ENCODE measurements at regions not wholly inside any gene's neighbourhood (a gene's known extent, or its start where the extent isn't known, plus 50 kb on each side); places are given as distances from the start of the nearest gene placed in this dataset.

GRCh38 chr2:9156483-9156882, 50.1 kb upstream of the ASAP2 start:
- Histone ChIP-seq H3K36me3 (replicated peaks) (no peaks in the 10 kb centered on the region), H3K9me3 (no peaks in the 10 kb centered on the region), H3K4me1 (no peaks in the 10 kb centered on the region), H3K4me3 (no peak overlapping the region), H3K27me3 (ENCODE audit: low read depth) (no peaks in the 10 kb centered on the region)
- in situ Hi-C loops (cut with MboI; ENCODE audit: low sequenced_read_pairs) = no loop called here
- no peak for DNase-seq (ENCODE audit: low spot score in 2 of 2)

GRCh38 chr2:9154061-9154460, 52.6 kb upstream of the ASAP2 start:
- Histone ChIP-seq H3K9me3 (no peaks in the 10 kb centered on the region), H3K4me1 (no peaks in the 10 kb centered on the region), H3K36me3 (replicated peaks) (no peaks in the 10 kb centered on the region), H3K4me3 (no peak overlapping the region), H3K27me3 (ENCODE audit: low read depth) (no peaks in the 10 kb centered on the region)
- no peak for DNase-seq (ENCODE audit: low spot score in 2 of 2)
- in situ Hi-C loops (cut with MboI; ENCODE audit: low sequenced_read_pairs) = no loop called here

- H3K27me3 ChIP-seq (ENCODE audit: low read depth) = no peaks in the 10 kb centered on the region
- H3K9me3 ChIP-seq = no peaks in the 10 kb centered on the region
- no peaks in the 10 kb centered on the region for H3K36me3 ChIP-seq (replicated peaks)
- H3K4me3 ChIP-seq = no peak overlapping the region
- in situ Hi-C loops (cut with MboI; ENCODE audit: low sequenced_read_pairs) = no loop called here
- no peaks in the 10 kb centered on the region for H3K4me1 ChIP-seq
- no peak for DNase-seq (ENCODE audit: low spot score in 2 of 2)
Observed at GRCh38 chr2:9153643-9153980, 53.0 kb upstream of the ASAP2 start.

- Histone ChIP-seq H3K27me3 (ENCODE audit: low read depth) (no peaks in the 10 kb centered on the region), H3K36me3 (replicated peaks) (no peaks in the 10 kb centered on the region), H3K4me3 (no peak overlapping the region), H3K9me3 (no peaks in the 10 kb centered on the region), H3K4me1 (no peaks in the 10 kb centered on the region)
- in situ Hi-C loops (cut with MboI; ENCODE audit: low sequenced_read_pairs) = no loop called here
- peak in 1 of 2 experiments; percentile 27 for DNase-seq (ENCODE audit: low spot score in 2 of 2)
Observed at GRCh38 chr2:9152975-9153642, 53.5 kb upstream of the ASAP2 start.

GRCh38 chr2:9150906-9151305, 55.7 kb upstream of the ASAP2 start:
- Histone ChIP-seq H3K4me1 (no peaks in the 10 kb centered on the region), H3K27me3 (ENCODE audit: low read depth) (no peaks in the 10 kb centered on the region), H3K9me3 (no peaks in the 10 kb centered on the region), H3K4me3 (no peak overlapping the region), H3K36me3 (replicated peaks) (no peaks in the 10 kb centered on the region)
- DNase-seq (ENCODE audit: low spot score in 2 of 2) = no peak
- in situ Hi-C loops (cut with MboI; ENCODE audit: low sequenced_read_pairs) = no loop called here

GRCh38 chr2:9150568-9150900, 56.1 kb upstream of the ASAP2 start:
- no peak for DNase-seq (ENCODE audit: low spot score in 2 of 2)
- Histone ChIP-seq H3K36me3 (replicated peaks) (no peaks in the 10 kb centered on the region), H3K27me3 (ENCODE audit: low read depth) (no peaks in the 10 kb centered on the region), H3K4me1 (no peaks in the 10 kb centered on the region), H3K9me3 (no peaks in the 10 kb centered on the region), H3K4me3 (no peak overlapping the region)
- in situ Hi-C loops (cut with MboI; ENCODE audit: low sequenced_read_pairs) = no loop called here

- in situ Hi-C loops (cut with MboI; ENCODE audit: low sequenced_read_pairs) = no loop called here
- no peaks in the 10 kb centered on the region for H3K27me3 ChIP-seq (ENCODE audit: low read depth)
- H3K36me3 ChIP-seq (replicated peaks) = no peaks in the 10 kb centered on the region
Observed at GRCh38 chr2:9149726-9150567, 56.7 kb upstream of the ASAP2 start.

GRCh38 chr2:9149388-9149660, 57.3 kb upstream of the ASAP2 start:
- Histone ChIP-seq H3K36me3 (replicated peaks) (no peaks in the 10 kb centered on the region), H3K4me1 (no peaks in the 10 kb centered on the region), H3K27me3 (ENCODE audit: low read depth) (no peaks in the 10 kb centered on the region), H3K9me3 (no peaks in the 10 kb centered on the region), H3K4me3 (no peak overlapping the region)
- in situ Hi-C loops (cut with MboI; ENCODE audit: low sequenced_read_pairs) = no loop called here
- no peak for DNase-seq (ENCODE audit: low spot score in 2 of 2)

More at GRCh38 chr2:9149726-9150567, 56.7 kb upstream of the ASAP2 start:
- DNase-seq (ENCODE audit: low spot score in 2 of 2) = no peak
- Histone ChIP-seq H3K9me3 (no peaks in the 10 kb centered on the region), H3K4me1 (no peaks in the 10 kb centered on the region), H3K4me3 (no peak overlapping the region)

- Histone ChIP-seq H3K4me3 (no peak overlapping the region), H3K27me3 (ENCODE audit: low read depth) (no peaks in the 10 kb centered on the region), H3K4me1 (peaks cover 14% of the 10 kb centered on the region), H3K9me3 (no peaks in the 10 kb centered on the region), H3K36me3 (replicated peaks) (no peaks in the 10 kb centered on the region)
- no peak for DNase-seq (ENCODE audit: low spot score in 2 of 2)
- in situ Hi-C loops (cut with MboI; ENCODE audit: low sequenced_read_pairs) = no loop called here
Observed at GRCh38 chr2:9146646-9147045, 60.0 kb upstream of the ASAP2 start.

GRCh38 chr2:9145752-9146430, 60.7 kb upstream of the ASAP2 start:
- H3K9me3 ChIP-seq = no peaks in the 10 kb centered on the region
- in situ Hi-C loops (cut with MboI; ENCODE audit: low sequenced_read_pairs) = no loop called here

GRCh38 chr2:9145109-9145751, 61.4 kb upstream of the ASAP2 start:
- Histone ChIP-seq H3K9me3 (no peaks in the 10 kb centered on the region), H3K36me3 (replicated peaks) (no peaks in the 10 kb centered on the region), H3K4me1 (peaks cover 18% of the 10 kb centered on the region), H3K27me3 (ENCODE audit: low read depth) (no peaks in the 10 kb centered on the region), H3K4me3 (no peak overlapping the region)
- no peak for DNase-seq (ENCODE audit: low spot score in 2 of 2)
- in situ Hi-C loops (cut with MboI; ENCODE audit: low sequenced_read_pairs) = no loop called here

More at GRCh38 chr2:9145752-9146430, 60.7 kb upstream of the ASAP2 start:
- Histone ChIP-seq H3K4me1 (peaks cover 18% of the 10 kb centered on the region), H3K36me3 (replicated peaks) (no peaks in the 10 kb centered on the region), H3K27me3 (ENCODE audit: low read depth) (no peaks in the 10 kb centered on the region), H3K4me3 (no peak overlapping the region)
- DNase-seq (ENCODE audit: low spot score in 2 of 2) = no peak

- H3K9me3 ChIP-seq = no peaks in the 10 kb centered on the region
- in situ Hi-C loops (cut with MboI; ENCODE audit: low sequenced_read_pairs) = no loop called here
- no peak overlapping the region for H3K4me3 ChIP-seq
- no peaks in the 10 kb centered on the region for H3K27me3 ChIP-seq (ENCODE audit: low read depth)
- H3K36me3 ChIP-seq (replicated peaks) = no peaks in the 10 kb centered on the region
- peaks cover 18% of the 10 kb centered on the region for H3K4me1 ChIP-seq
- DNase-seq (ENCODE audit: low spot score in 2 of 2) = no peak
Observed at GRCh38 chr2:9144617-9145016, 62.0 kb upstream of the ASAP2 start.

- Histone ChIP-seq H3K27me3 (ENCODE audit: low read depth) (no peaks in the 10 kb centered on the region), H3K36me3 (replicated peaks) (no peaks in the 10 kb centered on the region), H3K9me3 (no peaks in the 10 kb centered on the region), H3K4me3 (no peak overlapping the region), H3K4me1 (peaks cover 18% of the 10 kb centered on the region)
- in situ Hi-C loops (cut with MboI; ENCODE audit: low sequenced_read_pairs) = no loop called here
- no peak for DNase-seq (ENCODE audit: low spot score in 2 of 2)
Observed at GRCh38 chr2:9144046-9144445, 62.6 kb upstream of the ASAP2 start.

GRCh38 chr2:9143264-9143815, 63.3 kb upstream of the ASAP2 start:
- no peaks in the 10 kb centered on the region for H3K27me3 ChIP-seq (ENCODE audit: low read depth)
- no peaks in the 10 kb centered on the region for H3K36me3 ChIP-seq (replicated peaks)
- in situ Hi-C loops (cut with MboI; ENCODE audit: low sequenced_read_pairs) = no loop called here
- no peak for DNase-seq (ENCODE audit: low spot score in 2 of 2)
- H3K9me3 ChIP-seq = no peaks in the 10 kb centered on the region
- peak overlapping the region; percentile 3; the same call in 1 of the 2 replicates for H3K4me3 ChIP-seq
- H3K4me1 ChIP-seq = peaks cover 18% of the 10 kb centered on the region
